GM12891 (cell line): ENCODE measurements at regions not wholly inside any gene's neighbourhood (a gene's known extent, or its start where the extent isn't known, plus 50 kb on each side); places are given as distances from the start of the nearest gene placed in this dataset.

Experiments used
- PAX5 ChIP-seq: IDR thresholded peaks from 2 replicates; pipeline ENCODE4 v1.6.1; 2011; ENCODE audit warnings: low read length, moderate library complexity, mild to moderate bottlenecking; ENCODE audit not compliant: insufficient read depth, severe bottlenecking
- POLR2A ChIP-seq: IDR thresholded peaks from 2 replicates; pipeline ENCODE4 v1.6.1; 2011; ENCODE audit warnings: low read depth, low read length, control low read depth
- POLR2AphosphoS5 ChIP-seq: IDR thresholded peaks from 2 replicates; pipeline ENCODE4 v1.6.1; 2011; ENCODE audit warnings: low read depth, low read length, control low read depth
- POU2F2 ChIP-seq: IDR thresholded peaks from 2 replicates; pipeline ENCODE4 v1.6.1; 2011; ENCODE audit warnings: low read depth, mild to moderate bottlenecking, control low read depth, low read length, moderate library complexity
- SPI1 ChIP-seq: IDR thresholded peaks from 2 replicates; pipeline ENCODE4 v1.6.1; 2011; ENCODE audit warnings: low read depth, low read length, control low read depth
- TAF1 ChIP-seq: IDR thresholded peaks from 2 replicates; pipeline ENCODE4 v1.6.1; 2011; ENCODE audit warnings: low read depth, low read length, control low read depth

DNA sequence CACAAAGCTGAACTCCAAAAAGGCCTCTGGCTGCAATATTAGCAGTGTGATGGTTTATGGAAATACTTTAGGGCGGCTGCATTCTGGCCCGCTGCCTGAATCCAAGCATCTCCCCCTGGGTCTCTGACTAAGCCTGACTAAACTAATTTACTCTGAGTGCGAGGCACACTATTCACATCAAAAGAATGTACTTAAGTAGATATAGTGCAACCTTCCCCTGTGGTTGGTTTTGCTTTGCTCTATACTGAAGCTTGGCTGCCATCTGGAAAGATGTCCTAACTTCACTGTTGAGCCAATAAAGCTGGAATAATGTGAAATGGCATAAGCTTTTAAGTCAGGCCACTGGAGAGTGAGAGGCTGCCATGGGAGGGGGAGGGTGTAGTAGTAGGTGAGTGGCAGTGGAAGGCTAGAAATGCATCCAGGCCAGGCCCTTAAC, 321.6 kb downstream of the AASDHPPT start:
- no peak for TF ChIP-seq POLR2AphosphoS5
- no peak for TF ChIP-seq POLR2A
- no peak for TF ChIP-seq TAF1
- no peak for TF ChIP-seq POU2F2
- no peak for TF ChIP-seq SPI1
- TF ChIP-seq PAX5 = no peak
